Stomach (tissue), 4 donors: ENCODE measurements at regions not wholly inside any gene's neighbourhood (a gene's known extent, or its start where the extent isn't known, plus 50 kb on each side); places are given as distances from the start of the nearest gene placed in this dataset.

Experiments used
- POLR2A ChIP-seq, 4 donors: fragments of 450-650 bp; IDR thresholded peaks; one replicate each; pipeline ENCODE4 v1.6.1; 2016; ENCODE audit warnings: antibody characterized with exemption in 4 of 4, control low read depth in 2 of 4, mild to moderate bottlenecking in 1 of 4, moderate library complexity in 1 of 4
- POLR2AphosphoS5 ChIP-seq, 3 donors: sonication (generic); formaldehyde crosslinking; IDR thresholded peaks; one replicate each; pipeline ENCODE4 v1.6.1; 2016; ENCODE audit warnings: antibody characterized with exemption in 3 of 3
- TF ChIP-seq, protein P1 (sequence below), 7 experiments: fragments of 450-650 bp in 4 of 7; fragments of 200-600 bp in 3 of 7; sonication (generic) in 3 of 7; IDR thresholded peaks; one replicate each; pipeline ENCODE4 v1.5.1; 2016 to 2019; ENCODE audit warnings: antibody characterized with exemption in 7 of 7, control low read depth in 2 of 7, mild to moderate bottlenecking in 1 of 7

DNA sequence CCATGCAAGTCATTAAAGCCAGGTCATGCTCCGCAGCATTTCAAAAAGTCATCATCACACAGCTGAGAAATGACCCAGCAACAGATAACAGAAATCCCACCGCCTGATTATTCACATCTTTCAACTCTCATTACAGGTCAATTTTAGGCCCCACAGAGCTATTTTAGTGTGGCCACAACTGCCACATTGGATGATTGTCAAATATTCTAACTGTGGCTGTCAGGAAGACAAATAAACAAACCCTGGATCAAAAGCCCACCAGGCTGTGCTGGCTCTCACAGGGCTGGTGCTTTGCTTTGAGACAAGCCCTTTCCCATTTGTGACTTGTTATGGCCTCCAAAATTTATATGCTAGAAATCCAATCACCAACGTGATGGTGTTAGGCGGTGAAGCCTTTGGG is 117.6 kb upstream of the CDC14C start:
- no peak for TF ChIP-seq POLR2A (IDR thresholded peaks at IDR 0.05)
- TF ChIP-seq, protein P1, sequence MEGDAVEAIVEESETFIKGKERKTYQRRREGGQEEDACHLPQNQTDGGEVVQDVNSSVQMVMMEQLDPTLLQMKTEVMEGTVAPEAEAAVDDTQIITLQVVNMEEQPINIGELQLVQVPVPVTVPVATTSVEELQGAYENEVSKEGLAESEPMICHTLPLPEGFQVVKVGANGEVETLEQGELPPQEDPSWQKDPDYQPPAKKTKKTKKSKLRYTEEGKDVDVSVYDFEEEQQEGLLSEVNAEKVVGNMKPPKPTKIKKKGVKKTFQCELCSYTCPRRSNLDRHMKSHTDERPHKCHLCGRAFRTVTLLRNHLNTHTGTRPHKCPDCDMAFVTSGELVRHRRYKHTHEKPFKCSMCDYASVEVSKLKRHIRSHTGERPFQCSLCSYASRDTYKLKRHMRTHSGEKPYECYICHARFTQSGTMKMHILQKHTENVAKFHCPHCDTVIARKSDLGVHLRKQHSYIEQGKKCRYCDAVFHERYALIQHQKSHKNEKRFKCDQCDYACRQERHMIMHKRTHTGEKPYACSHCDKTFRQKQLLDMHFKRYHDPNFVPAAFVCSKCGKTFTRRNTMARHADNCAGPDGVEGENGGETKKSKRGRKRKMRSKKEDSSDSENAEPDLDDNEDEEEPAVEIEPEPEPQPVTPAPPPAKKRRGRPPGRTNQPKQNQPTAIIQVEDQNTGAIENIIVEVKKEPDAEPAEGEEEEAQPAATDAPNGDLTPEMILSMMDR (IDR thresholded peaks at IDR 0.05), result no peak
- TF ChIP-seq POLR2AphosphoS5 (IDR thresholded peaks at IDR 0.05), result no peak
